IPS-11a (cell line): ENCODE measurements at regions not wholly inside any gene's neighbourhood (a gene's known extent, or its start where the extent isn't known, plus 50 kb on each side); places are given as distances from the start of the nearest gene placed in this dataset.

ENCODE experiments used
- H3K4me3 ChIP-seq: one replicate; pipeline ENCODE4 v1.5.1; 2013; ENCODE audit warnings: low read depth, low read length, control low read depth

GRCh38 chr9:73548201-73548600 is 396.5 kb downstream of the ANXA1 start:
- no peak overlapping the region for H3K4me3 ChIP-seq

GRCh38 chr9:73549991-73550390 is 398.3 kb downstream of the ANXA1 start:
- no peak overlapping the region for H3K4me3 ChIP-seq

- H3K4me3 ChIP-seq, result no peak overlapping the region
Measured at GRCh38 chr9:73553295-73553694, 401.6 kb downstream of the ANXA1 start.

- H3K4me3 ChIP-seq, result no peak overlapping the region
Measured at GRCh38 chr9:73558471-73558870, 406.8 kb downstream of the ANXA1 start.

- no peak overlapping the region for H3K4me3 ChIP-seq
Measured at GRCh38 chr9:73565026-73565425, 413.4 kb downstream of the ANXA1 start.

GRCh38 chr9:73565833-73566465 is 414.3 kb downstream of the ANXA1 start:
- H3K4me3 ChIP-seq, result no peak overlapping the region

GRCh38 chr9:73566627-73567026 is 415.0 kb downstream of the ANXA1 start:
- H3K4me3 ChIP-seq, result no peak overlapping the region

- H3K4me3 ChIP-seq, result no peak overlapping the region
Measured at GRCh38 chr9:73573235-73573634, 421.6 kb downstream of the ANXA1 start.

- H3K4me3 ChIP-seq, result no peak overlapping the region
Measured at GRCh38 chr9:73575101-73576060, 423.7 kb downstream of the ANXA1 start.

- H3K4me3 ChIP-seq, result no peak overlapping the region
Measured at GRCh38 chr9:73577848-73578247, 426.2 kb downstream of the ANXA1 start.

GRCh38 chr9:73579823-73580222 is 428.2 kb downstream of the ANXA1 start:
- no peak overlapping the region for H3K4me3 ChIP-seq

- no peak overlapping the region for H3K4me3 ChIP-seq
Measured at GRCh38 chr9:73583576-73583975, 431.9 kb downstream of the ANXA1 start.

GRCh38 chr9:73595036-73595545 is 443.4 kb downstream of the ANXA1 start:
- no peak overlapping the region for H3K4me3 ChIP-seq

- H3K4me3 ChIP-seq, result no peak overlapping the region
Measured at GRCh38 chr9:73596321-73596720, 444.7 kb downstream of the ANXA1 start.

- no peak overlapping the region for H3K4me3 ChIP-seq
Measured at GRCh38 chr9:73597039-73597438, 445.4 kb downstream of the ANXA1 start.

GRCh38 chr9:73597771-73598170 is 446.1 kb downstream of the ANXA1 start:
- H3K4me3 ChIP-seq, result no peak overlapping the region

GRCh38 chr9:73609381-73609780 is 457.7 kb downstream of the ANXA1 start:
- no peak overlapping the region for H3K4me3 ChIP-seq

GRCh38 chr9:73611032-73611431 is 459.4 kb downstream of the ANXA1 start:
- no peak overlapping the region for H3K4me3 ChIP-seq

GRCh38 chr9:73613092-73613701 is 461.5 kb downstream of the ANXA1 start:
- H3K4me3 ChIP-seq, result no peak overlapping the region

- no peak overlapping the region for H3K4me3 ChIP-seq
Measured at GRCh38 chr9:73615557-73615956, 463.9 kb downstream of the ANXA1 start.

GRCh38 chr9:73617586-73617985 is 465.9 kb downstream of the ANXA1 start:
- no peak overlapping the region for H3K4me3 ChIP-seq

GRCh38 chr9:73640971-73641370 is 489.3 kb downstream of the ANXA1 start:
- H3K4me3 ChIP-seq, result no peak overlapping the region
